ENCODE measurements at regions not wholly inside any gene's neighbourhood (a gene's known extent, or its start where the extent isn't known, plus 50 kb on each side); places are given as distances from the start of the nearest gene placed in this dataset.
A peak's percentile ranks its signal among the peaks of the same experiment; 100 is the strongest.
"Not testable (repeated sequence)": the region's sequence is repeated elsewhere in the genome, so short reads cannot be mapped to it uniquely, and the experiment has no call there.

DNA sequence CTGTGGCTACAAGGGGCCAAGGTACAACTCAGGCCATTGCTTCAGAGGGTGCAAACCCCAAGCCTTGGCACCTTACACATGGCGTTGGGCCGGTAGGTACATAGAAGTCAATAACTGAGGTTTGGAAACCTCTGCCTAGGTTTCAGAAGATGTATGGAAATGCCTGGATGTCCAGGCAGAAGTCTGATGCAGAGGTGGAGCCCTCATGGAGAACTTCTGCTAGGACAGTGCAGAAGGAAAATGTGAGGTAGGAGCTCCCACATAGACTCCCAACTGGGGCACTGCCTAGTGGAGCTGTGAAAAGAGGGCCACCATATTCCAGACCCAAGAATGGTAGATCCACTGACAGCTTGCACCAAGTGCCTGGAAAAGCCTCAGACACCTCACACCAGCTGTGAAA, 92.1 kb upstream of the SFRP2 start:
- no peak overlapping the region for H3K23ac ChIP-seq (ENCODE audit: low read length)
- H2BK120ac ChIP-seq (ENCODE audit: low read depth, low read length) = no peak overlapping the region
- no peak overlapping the region for H3K4ac ChIP-seq (ENCODE audit: low read depth, low read length)
- H4K5ac ChIP-seq (ENCODE audit: low read length) = no peak overlapping the region
- H3K4me2 ChIP-seq (ENCODE audit: low read length) = no peak overlapping the region
- H3K79me2 ChIP-seq (ENCODE audit: control insufficient read depth, insufficient read depth, low read length) = no peaks in the 10 kb centered on the region
- no peak overlapping the region for H3K9ac ChIP-seq (ENCODE audit: low read length)
- H3K4me3 ChIP-seq (ENCODE audit: low read length) = no peak overlapping the region
- H3K79me1 ChIP-seq (ENCODE audit: low read length) = no peaks in the 10 kb centered on the region
- H3K27ac ChIP-seq (ENCODE audit: low read depth, low read length) = no peak overlapping the region
- WGBS (ENCODE audit: extremely low coverage, insufficient coverage, low lambda C conversion rate) = no CpG with 5 or more reads among the region's 2 CpGs
- H3K18ac ChIP-seq (ENCODE audit: low read length) = no peak overlapping the region
- H3K36me3 ChIP-seq (ENCODE audit: control insufficient read depth, insufficient read depth, low read length) = no peaks in the 10 kb centered on the region
- no peak overlapping the region for H4K8ac ChIP-seq (ENCODE audit: low read depth, low read length)
- H2AK5ac ChIP-seq (ENCODE audit: low read length) = no peak overlapping the region
- peak; percentile 11 for DNase-seq
- no peak overlapping the region for H3K56ac ChIP-seq (ENCODE audit: low read length)
- no peak overlapping the region for H2BK5ac ChIP-seq (ENCODE audit: low read length)
- H2BK15ac ChIP-seq (replicated peaks; ENCODE audit: low read depth) = no peak overlapping the region
- no peaks in the 10 kb centered on the region for H3K27me3 ChIP-seq (ENCODE audit: insufficient read depth, low read length, poor library complexity)
- no peaks in the 10 kb centered on the region for H3K4me1 ChIP-seq (ENCODE audit: control insufficient read depth, low read depth, low read length)

DNA sequence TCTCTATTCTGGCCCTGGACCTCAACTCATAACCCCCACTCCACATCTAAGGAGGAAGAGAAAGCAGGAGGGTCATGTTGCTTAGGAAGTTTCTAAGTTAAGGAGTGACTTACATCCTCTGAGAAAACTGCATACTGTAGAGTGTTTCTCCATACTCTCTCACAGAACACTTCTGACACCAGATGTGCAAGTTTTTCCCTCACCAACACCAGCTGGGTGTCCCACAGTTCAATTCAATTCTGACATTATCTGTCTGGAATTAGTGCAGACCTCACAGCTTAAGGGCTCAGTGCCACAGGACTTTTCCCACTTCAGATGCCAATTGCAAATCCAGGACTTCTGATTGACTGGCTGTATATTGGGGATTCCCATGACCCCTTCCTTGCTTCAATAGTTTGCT, 89.0 kb upstream of the SFRP2 start:
- H3K23ac ChIP-seq (ENCODE audit: low read length) = no peak overlapping the region
- no peak for DNase-seq
- H3K56ac ChIP-seq (ENCODE audit: low read length) = no peak overlapping the region
- no peak overlapping the region for H3K4me3 ChIP-seq (ENCODE audit: low read length)
- no peak overlapping the region for H3K4me2 ChIP-seq (ENCODE audit: low read length)
- H2BK5ac ChIP-seq (ENCODE audit: low read length) = no peak overlapping the region
- no peaks in the 10 kb centered on the region for H3K79me2 ChIP-seq (ENCODE audit: control insufficient read depth, insufficient read depth, low read length)
- H3K18ac ChIP-seq (ENCODE audit: low read length) = no peak overlapping the region
- H3K4me1 ChIP-seq (ENCODE audit: control insufficient read depth, low read depth, low read length) = no peaks in the 10 kb centered on the region
- H4K8ac ChIP-seq (ENCODE audit: low read depth, low read length) = no peak overlapping the region
- H2BK120ac ChIP-seq (ENCODE audit: low read depth, low read length) = no peak overlapping the region
- no peak overlapping the region for H4K5ac ChIP-seq (ENCODE audit: low read length)
- no peaks in the 10 kb centered on the region for H3K36me3 ChIP-seq (ENCODE audit: control insufficient read depth, insufficient read depth, low read length)
- no peak overlapping the region for H2BK15ac ChIP-seq (replicated peaks; ENCODE audit: low read depth)
- H3K27me3 ChIP-seq (ENCODE audit: insufficient read depth, low read length, poor library complexity) = no peaks in the 10 kb centered on the region
- H2AK5ac ChIP-seq (ENCODE audit: low read length) = no peak overlapping the region
- H3K9ac ChIP-seq (ENCODE audit: low read length) = no peak overlapping the region
- no peaks in the 10 kb centered on the region for H3K79me1 ChIP-seq (ENCODE audit: low read length)
- H3K4ac ChIP-seq (ENCODE audit: low read depth, low read length) = no peak overlapping the region
- H3K27ac ChIP-seq (ENCODE audit: low read depth, low read length) = no peak overlapping the region

DNA sequence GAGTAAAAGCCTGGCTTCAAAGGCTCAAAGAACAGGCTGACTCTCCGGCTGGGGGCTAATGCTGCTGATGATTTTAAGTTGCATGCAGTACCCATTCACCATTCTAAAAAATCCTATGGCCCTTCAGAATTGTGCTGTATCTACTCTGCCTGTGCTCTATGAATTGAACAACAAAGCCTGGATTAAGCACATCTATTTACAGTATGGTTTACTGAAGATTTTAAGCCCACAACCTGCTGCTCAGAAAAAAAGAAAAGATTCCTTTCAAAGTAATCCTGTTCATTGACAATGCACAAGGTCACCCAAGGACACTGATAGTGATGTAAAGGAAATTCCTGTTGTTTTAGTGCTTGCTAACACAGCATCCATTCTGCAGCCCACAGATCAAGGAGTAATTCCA, 84.9 kb upstream of the SFRP2 start:
- no peak overlapping the region for H2BK5ac ChIP-seq (ENCODE audit: low read length)
- no peak overlapping the region for H3K27ac ChIP-seq (ENCODE audit: low read depth, low read length)
- H3K27me3 ChIP-seq (ENCODE audit: insufficient read depth, low read length, poor library complexity) = no peaks in the 10 kb centered on the region
- no peak overlapping the region for H3K4me3 ChIP-seq (ENCODE audit: low read length)
- no peak overlapping the region for H3K4ac ChIP-seq (ENCODE audit: low read depth, low read length)
- no peak overlapping the region for H3K56ac ChIP-seq (ENCODE audit: low read length)
- H2AK5ac ChIP-seq (ENCODE audit: low read length) = no peak overlapping the region
- no peaks in the 10 kb centered on the region for H3K4me1 ChIP-seq (ENCODE audit: control insufficient read depth, low read depth, low read length)
- H3K23ac ChIP-seq (ENCODE audit: low read length) = no peak overlapping the region
- H3K18ac ChIP-seq (ENCODE audit: low read length) = no peak overlapping the region
- no peak overlapping the region for H3K9ac ChIP-seq (ENCODE audit: low read length)
- H4K8ac ChIP-seq (ENCODE audit: low read depth, low read length) = no peak overlapping the region
- H3K36me3 ChIP-seq (ENCODE audit: control insufficient read depth, insufficient read depth, low read length) = no peaks in the 10 kb centered on the region
- H3K79me2 ChIP-seq (ENCODE audit: control insufficient read depth, insufficient read depth, low read length) = no peaks in the 10 kb centered on the region
- H3K4me2 ChIP-seq (ENCODE audit: low read length) = no peak overlapping the region
- DNase-seq = no peak
- WGBS (ENCODE audit: extremely low coverage, insufficient coverage, low lambda C conversion rate) = no CpG with 5 or more reads among the region's 1 CpG
- H2BK15ac ChIP-seq (replicated peaks; ENCODE audit: low read depth) = no peak overlapping the region
- no peaks in the 10 kb centered on the region for H3K79me1 ChIP-seq (ENCODE audit: low read length)
- no peak overlapping the region for H2BK120ac ChIP-seq (ENCODE audit: low read depth, low read length)
- H4K5ac ChIP-seq (ENCODE audit: low read length) = no peak overlapping the region

DNA sequence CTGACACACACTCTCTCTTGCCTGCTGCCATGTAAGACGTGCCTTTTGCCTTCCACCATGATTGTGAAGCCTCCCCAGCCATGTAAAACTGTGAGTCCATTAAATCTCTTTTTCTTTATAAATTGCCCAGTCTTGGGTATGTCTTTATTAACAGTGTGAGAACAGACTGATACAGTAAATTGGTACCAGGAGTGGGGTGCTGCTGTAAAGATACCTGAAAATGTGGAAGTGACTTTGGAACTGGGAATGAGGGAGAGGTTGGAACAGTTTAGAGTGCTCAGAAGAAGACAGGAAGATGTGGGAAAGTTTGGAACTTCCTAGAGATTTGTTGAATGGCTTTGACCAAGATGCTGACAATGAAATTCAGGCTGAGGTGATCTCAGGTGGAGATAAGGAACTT, 77.9 kb upstream of the SFRP2 start:
- H3K79me2 ChIP-seq (ENCODE audit: control insufficient read depth, insufficient read depth, low read length); H3K9ac ChIP-seq (ENCODE audit: low read length); H3K36me3 ChIP-seq (ENCODE audit: control insufficient read depth, insufficient read depth, low read length); H2BK15ac ChIP-seq (replicated peaks; ENCODE audit: low read depth); H2BK120ac ChIP-seq (ENCODE audit: low read depth, low read length); H3K27ac ChIP-seq (ENCODE audit: low read depth, low read length); H3K4ac ChIP-seq (ENCODE audit: low read depth, low read length); H4K8ac ChIP-seq (ENCODE audit: low read depth, low read length); H3K18ac ChIP-seq (ENCODE audit: low read length); H2AK5ac ChIP-seq (ENCODE audit: low read length); H2BK5ac ChIP-seq (ENCODE audit: low read length); H3K79me1 ChIP-seq (ENCODE audit: low read length); H3K4me3 ChIP-seq (ENCODE audit: low read length); H3K4me1 ChIP-seq (ENCODE audit: control insufficient read depth, low read depth, low read length); H4K5ac ChIP-seq (ENCODE audit: low read length); H3K27me3 ChIP-seq (ENCODE audit: insufficient read depth, low read length, poor library complexity); H3K4me2 ChIP-seq (ENCODE audit: low read length); DNase-seq; H3K56ac ChIP-seq (ENCODE audit: low read length); H3K23ac ChIP-seq (ENCODE audit: low read length): not testable (repeated sequence)
- no CpG with 5 or more reads among the region's 1 CpG for WGBS (ENCODE audit: extremely low coverage, insufficient coverage, low lambda C conversion rate)

DNA sequence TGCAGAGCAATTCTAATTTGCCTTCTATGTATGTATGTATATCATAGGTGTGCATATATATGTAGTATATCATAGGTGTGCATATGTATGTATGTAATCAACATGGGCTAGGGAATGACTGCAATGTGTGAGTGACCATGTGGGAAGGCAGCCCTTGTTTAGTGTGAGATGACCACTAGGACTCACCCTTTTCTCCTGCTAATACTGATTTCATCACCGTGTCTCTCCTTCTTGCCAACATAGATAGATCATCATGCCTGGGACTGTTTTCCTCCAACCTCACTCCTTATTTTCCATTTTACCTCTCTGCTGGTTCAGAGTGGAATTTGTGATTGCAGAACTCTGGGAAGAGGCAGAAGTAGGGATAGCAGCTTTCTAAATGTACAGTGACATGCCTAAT, 63.6 kb upstream of the SFRP2 start:
- Histone ChIP-seq H3K56ac (ENCODE audit: low read length) (no peak overlapping the region), H3K79me2 (ENCODE audit: control insufficient read depth, insufficient read depth, low read length) (no peaks in the 10 kb centered on the region), H3K23ac (ENCODE audit: low read length) (no peak overlapping the region), H2BK15ac (replicated peaks; ENCODE audit: low read depth) (no peak overlapping the region), H4K5ac (ENCODE audit: low read length) (no peak overlapping the region), H2AK5ac (ENCODE audit: low read length) (no peak overlapping the region), H3K4ac (ENCODE audit: low read depth, low read length) (no peak overlapping the region), H3K27me3 (ENCODE audit: insufficient read depth, low read length, poor library complexity) (no peaks in the 10 kb centered on the region), H3K27ac (ENCODE audit: low read depth, low read length) (no peak overlapping the region), H2BK5ac (ENCODE audit: low read length) (no peak overlapping the region), H3K4me1 (ENCODE audit: control insufficient read depth, low read depth, low read length) (no peaks in the 10 kb centered on the region), H3K9ac (ENCODE audit: low read length) (no peak overlapping the region), H2BK120ac (ENCODE audit: low read depth, low read length) (no peak overlapping the region), H3K4me2 (ENCODE audit: low read length) (no peak overlapping the region), H3K4me3 (ENCODE audit: low read length) (no peak overlapping the region), H3K79me1 (ENCODE audit: low read length) (no peaks in the 10 kb centered on the region), H4K8ac (ENCODE audit: low read depth, low read length) (no peak overlapping the region), H3K36me3 (ENCODE audit: control insufficient read depth, insufficient read depth, low read length) (no peaks in the 10 kb centered on the region), H3K18ac (ENCODE audit: low read length) (no peak overlapping the region)
- no peak for DNase-seq
- no CpG with 5 or more reads among the region's 1 CpG for WGBS (ENCODE audit: extremely low coverage, insufficient coverage, low lambda C conversion rate)

DNA sequence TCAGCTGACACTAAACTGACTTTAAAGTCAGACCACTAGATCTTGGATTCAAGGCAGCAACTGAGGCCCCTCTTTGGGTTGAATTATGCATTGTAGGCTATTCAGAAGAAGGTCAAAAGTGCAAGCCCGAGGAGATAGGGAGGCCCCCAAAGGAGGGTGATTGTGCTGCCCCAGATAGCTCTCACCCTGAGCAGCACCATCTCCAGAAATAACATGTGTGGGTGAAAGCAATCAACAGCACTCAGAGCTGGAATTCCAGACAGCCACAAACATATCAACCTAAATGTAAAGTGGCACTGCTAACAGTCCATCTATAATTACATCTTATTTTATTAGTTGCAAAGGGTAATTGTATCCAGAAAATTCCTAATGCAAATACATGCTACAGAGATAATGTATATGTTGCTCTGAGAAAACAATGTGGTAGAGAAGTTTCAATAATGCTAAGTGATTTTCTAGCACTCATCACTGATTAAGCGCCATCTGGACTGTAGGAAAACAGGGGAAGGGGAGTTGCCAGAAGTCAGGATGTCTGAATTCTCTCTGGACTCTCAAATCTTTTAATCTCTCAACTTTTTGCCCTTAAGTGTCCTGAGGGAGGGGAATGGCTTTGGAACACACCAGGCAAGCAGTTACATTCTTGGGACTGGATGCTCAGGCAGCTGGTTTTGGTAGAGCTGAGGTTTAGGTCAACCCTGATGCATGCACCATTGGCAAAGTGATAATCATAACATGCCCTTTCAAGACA, 61.8 kb upstream of the SFRP2 start:
- H3K56ac ChIP-seq (ENCODE audit: low read length) = no peak overlapping the region
- H3K4me3 ChIP-seq (ENCODE audit: low read length) = no peak overlapping the region
- no peak overlapping the region for H3K27ac ChIP-seq (ENCODE audit: low read depth, low read length)
- H4K5ac ChIP-seq (ENCODE audit: low read length) = no peak overlapping the region
- no peak overlapping the region for H4K8ac ChIP-seq (ENCODE audit: low read depth, low read length)
- H3K79me2 ChIP-seq (ENCODE audit: control insufficient read depth, insufficient read depth, low read length) = no peaks in the 10 kb centered on the region
- H3K18ac ChIP-seq (ENCODE audit: low read length) = no peak overlapping the region
- H3K4me1 ChIP-seq (ENCODE audit: control insufficient read depth, low read depth, low read length) = no peaks in the 10 kb centered on the region
- no peak overlapping the region for H2BK15ac ChIP-seq (replicated peaks; ENCODE audit: low read depth)
- H3K36me3 ChIP-seq (ENCODE audit: control insufficient read depth, insufficient read depth, low read length) = no peaks in the 10 kb centered on the region
- no peaks in the 10 kb centered on the region for H3K79me1 ChIP-seq (ENCODE audit: low read length)
- H3K23ac ChIP-seq (ENCODE audit: low read length) = no peak overlapping the region
- no CpG with 5 or more reads among the region's 2 CpGs for WGBS (ENCODE audit: extremely low coverage, insufficient coverage, low lambda C conversion rate)
- H2BK120ac ChIP-seq (ENCODE audit: low read depth, low read length) = no peak overlapping the region
- H3K4me2 ChIP-seq (ENCODE audit: low read length) = no peak overlapping the region
- no peak overlapping the region for H2AK5ac ChIP-seq (ENCODE audit: low read length)
- no peak for DNase-seq
- no peaks in the 10 kb centered on the region for H3K27me3 ChIP-seq (ENCODE audit: insufficient read depth, low read length, poor library complexity)
- H3K9ac ChIP-seq (ENCODE audit: low read length) = no peak overlapping the region
- H2BK5ac ChIP-seq (ENCODE audit: low read length) = no peak overlapping the region
- H3K4ac ChIP-seq (ENCODE audit: low read depth, low read length) = no peak overlapping the region

Measured in mesendoderm (in vitro differentiated cells).